GM23248 (cell line): ENCODE measurements at regions not wholly inside any gene's neighbourhood (a gene's known extent, or its start where the extent isn't known, plus 50 kb on each side); places are given as distances from the start of the nearest gene placed in this dataset.

Experiments used
- EZH2 ChIP-seq: fragments of 200-600 bp; sonication (generic); IDR thresholded peaks from 2 replicates; pipeline ENCODE4 v1.6.1; 2018; ENCODE audit warnings: antibody characterized with exemption, mild to moderate bottlenecking; ENCODE audit not compliant: insufficient read depth, poor library complexity, severe bottlenecking
- EZH2phosphoT487 ChIP-seq: fragments of 200-600 bp; sonication (generic); IDR thresholded peaks from 2 replicates; pipeline ENCODE4 v1.6.1; 2018; ENCODE audit warnings: antibody characterized with exemption, moderate library complexity, mild to moderate bottlenecking, low read depth; ENCODE audit not compliant: insufficient read depth

- no peak for TF ChIP-seq EZH2
- no peak for TF ChIP-seq EZH2phosphoT487
Measured at GRCh38 chr18:60662491-60662890, 289.9 kb upstream of the MC4R start.
